ENCODE measurements at regions not wholly inside any gene's neighbourhood (a gene's known extent, or its start where the extent isn't known, plus 50 kb on each side); places are given as distances from the start of the nearest gene placed in this dataset.

DNA sequence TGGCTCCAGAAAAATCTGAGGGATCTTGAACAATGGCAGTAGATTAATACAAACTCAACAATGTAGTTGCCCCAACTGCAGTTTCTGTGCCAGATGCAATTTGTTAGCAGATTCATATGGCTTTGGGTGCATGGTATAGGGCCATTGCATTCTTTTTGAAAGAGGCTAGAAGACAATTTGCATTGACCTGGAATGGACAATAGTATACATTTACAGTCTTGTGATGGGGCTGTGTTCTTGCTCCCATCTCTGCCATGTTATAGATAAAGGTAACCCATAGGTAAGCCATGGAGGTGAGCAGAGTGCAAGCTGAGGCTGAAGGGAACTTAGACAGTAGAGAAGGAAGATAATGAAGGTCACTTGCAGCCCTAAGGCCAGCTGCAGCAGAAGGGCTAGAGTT, 50.1 kb upstream of the DIO3 start:
- no peaks in the 10 kb centered on the region for H3K4me1 ChIP-seq
- no peak overlapping the region for H3K4me3 ChIP-seq
- no peaks in the 10 kb centered on the region for H3K27me3 ChIP-seq
- no peaks in the 10 kb centered on the region for H3K36me3 ChIP-seq
- DNase-seq: no peak
- H3K27ac ChIP-seq: no peak overlapping the region
- peaks cover 0 to 4% (median 0%) of the 10 kb centered on the region in 4 donors for H3K9me3 ChIP-seq
- TF ChIP-seq, protein P1, sequence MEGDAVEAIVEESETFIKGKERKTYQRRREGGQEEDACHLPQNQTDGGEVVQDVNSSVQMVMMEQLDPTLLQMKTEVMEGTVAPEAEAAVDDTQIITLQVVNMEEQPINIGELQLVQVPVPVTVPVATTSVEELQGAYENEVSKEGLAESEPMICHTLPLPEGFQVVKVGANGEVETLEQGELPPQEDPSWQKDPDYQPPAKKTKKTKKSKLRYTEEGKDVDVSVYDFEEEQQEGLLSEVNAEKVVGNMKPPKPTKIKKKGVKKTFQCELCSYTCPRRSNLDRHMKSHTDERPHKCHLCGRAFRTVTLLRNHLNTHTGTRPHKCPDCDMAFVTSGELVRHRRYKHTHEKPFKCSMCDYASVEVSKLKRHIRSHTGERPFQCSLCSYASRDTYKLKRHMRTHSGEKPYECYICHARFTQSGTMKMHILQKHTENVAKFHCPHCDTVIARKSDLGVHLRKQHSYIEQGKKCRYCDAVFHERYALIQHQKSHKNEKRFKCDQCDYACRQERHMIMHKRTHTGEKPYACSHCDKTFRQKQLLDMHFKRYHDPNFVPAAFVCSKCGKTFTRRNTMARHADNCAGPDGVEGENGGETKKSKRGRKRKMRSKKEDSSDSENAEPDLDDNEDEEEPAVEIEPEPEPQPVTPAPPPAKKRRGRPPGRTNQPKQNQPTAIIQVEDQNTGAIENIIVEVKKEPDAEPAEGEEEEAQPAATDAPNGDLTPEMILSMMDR (IDR thresholded peaks at IDR 0.05): no peak
- TF ChIP-seq POLR2A (IDR thresholded peaks at IDR 0.05): no peak

Small RNA genes in the stretch of these regions (small RNA-seq; reads per million reads assigned to genes)
- 0 reads per million in 2 donors for gene MIR1185-1
- 0 reads per million in 2 donors for gene MIR1185-2
- gene MIR1193: 0 reads per million in 2 donors
- gene MIR1197: 0 reads per million in 2 donors
- 10.7 to 14.6 reads per million in 2 donors for gene MIR134
- 0 to 0.19 reads per million in 2 donors for gene MIR154
- gene MIR299: 0 to 1.1 reads per million in 2 donors
- gene MIR300: 0 reads per million in 2 donors
- 0 to 0.25 reads per million in 2 donors for gene MIR323A
- gene MIR323B: 0.06 to 0.29 reads per million in 2 donors
- 0 reads per million in 2 donors for gene MIR329-1
- 0 reads per million in 2 donors for gene MIR329-2
- 0.29 to 0.32 reads per million in 2 donors for gene MIR369
- 0 to 0.32 reads per million in 2 donors for gene MIR377
- 1.5 to 2.7 reads per million in 2 donors for gene MIR379
- gene MIR380: 0 reads per million in 2 donors
- gene MIR381: 2.8 to 16.3 reads per million in 2 donors
- 42.5 to 77.7 reads per million in 2 donors for gene MIR409
- 10.6 to 32.6 reads per million in 2 donors for gene MIR411
- gene MIR412: 0 reads per million in 2 donors
- 1.3 to 1.8 reads per million in 2 donors for gene MIR485
- gene MIR487A: 0.64 to 0.82 reads per million in 2 donors
- 0.64 to 0.89 reads per million in 2 donors for gene MIR487B
- gene MIR494: 0 to 0.25 reads per million in 2 donors
- 0.12 to 1.8 reads per million in 2 donors for gene MIR495
- gene MIR496: 0 reads per million in 2 donors
- 1.00 to 1.1 reads per million in 2 donors for gene MIR539
- gene MIR541: 0.32 to 0.88 reads per million in 2 donors
- 0.29 to 0.32 reads per million in 2 donors for gene MIR543
- 0 reads per million in 2 donors for gene MIR544A
- gene MIR654: 2.3 to 7.4 reads per million in 2 donors
- 0 reads per million in 2 donors for gene MIR655
- gene MIR656: 0 reads per million in 2 donors
- 0 reads per million in 2 donors for gene MIR668
- 0 reads per million in 2 donors for gene MIR758
- gene MIR889: 0.47 to 3.0 reads per million in 2 donors
- 0 reads per million in 2 donors for gene RF00012
- 0 reads per million in 2 donors for gene RF00181
- gene SNORD114-10: 0 to 0.06 reads per million in 2 donors
- 0.25 to 1.3 reads per million in 2 donors for gene SNORD114-11
- gene SNORD114-12: 4,868 to 5,726 reads per million in 2 donors
- gene SNORD114-13: 0.19 to 1.7 reads per million in 2 donors
- gene SNORD114-14: 77.7 to 356 reads per million in 2 donors
- 10.9 to 26.9 reads per million in 2 donors for gene SNORD114-15
- 0 reads per million in 2 donors for gene SNORD114-16
- gene SNORD114-17: 77.8 to 92.5 reads per million in 2 donors
- gene SNORD114-18: 0 reads per million in 2 donors
- 0.06 to 0.18 reads per million in 2 donors for gene SNORD114-19
- gene SNORD114-20: 183 to 237 reads per million in 2 donors
- gene SNORD114-21: 40.0 to 92.3 reads per million in 2 donors
- 530 to 971 reads per million in 2 donors for gene SNORD114-22
- gene SNORD114-23: 25.6 to 123 reads per million in 2 donors
- gene SNORD114-24: 0 to 0.53 reads per million in 2 donors
- gene SNORD114-25: 183 to 225 reads per million in 2 donors
- gene SNORD114-26: 0 reads per million in 2 donors
- 0 reads per million in 2 donors for gene SNORD114-27
- 33.7 to 92.7 reads per million in 2 donors for gene SNORD114-28
- gene SNORD114-29: 0 to 0.06 reads per million in 2 donors
- gene SNORD114-30: 0 reads per million in 2 donors
- gene SNORD114-31: 0 reads per million in 2 donors
- gene SNORD114-5: 0.64 to 0.88 reads per million in 2 donors
- gene SNORD114-6: 0 to 0.19 reads per million in 2 donors
- gene SNORD114-7: 0 reads per million in 2 donors
- gene SNORD114-9: 174 to 238 reads per million in 2 donors
